GM12892 (cell line): ENCODE measurements at regions not wholly inside any gene's neighbourhood (a gene's known extent, or its start where the extent isn't known, plus 50 kb on each side); places are given as distances from the start of the nearest gene placed in this dataset.

Experiments
- POLR2A ChIP-seq: IDR thresholded peaks from 2 replicates; pipeline ENCODE4 v1.6.1; 2011; ENCODE audit warnings: low read depth, low read length, control low read depth
- POLR2AphosphoS5 ChIP-seq: IDR thresholded peaks from 2 replicates; pipeline ENCODE4 v1.6.1; 2011; ENCODE audit warnings: low read depth, low read length, control low read depth

DNA sequence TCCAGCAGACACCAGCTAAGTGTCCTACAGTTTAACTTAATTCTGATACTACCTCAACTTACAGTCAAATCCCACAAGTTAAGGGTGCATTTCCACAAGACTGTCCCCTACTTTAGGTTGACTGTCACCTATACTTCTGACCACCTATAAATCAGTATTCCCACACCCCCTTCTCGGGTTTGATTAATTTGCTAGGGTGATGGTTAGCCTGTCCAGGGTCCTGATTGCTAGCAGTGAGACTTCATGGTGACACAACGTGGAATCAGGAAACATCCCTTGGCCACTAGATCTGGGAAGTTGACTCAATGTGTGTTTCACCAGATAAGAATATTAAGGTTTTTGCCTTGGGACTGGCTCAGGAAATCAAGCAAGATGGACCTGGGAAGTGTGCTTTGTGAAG is 88.4 kb downstream of the OR13A1 start:
- TF ChIP-seq POLR2A (no peak), POLR2AphosphoS5 (no peak)
